CD14-positive monocyte (primary cell): ENCODE measurements at regions not wholly inside any gene's neighbourhood (a gene's known extent, or its start where the extent isn't known, plus 50 kb on each side); places are given as distances from the start of the nearest gene placed in this dataset.

Experiments
- DNase-seq, 3 donors: peaks; one replicate each; pipeline ENCODE4 v3.0.0-alpha.2; 2011 to 2022
- H2AFZ ChIP-seq: 2 replicates; pipeline ENCODE4 v1.6.0; 2012; ENCODE audit warnings: mild to moderate bottlenecking, low read depth, low read length, inconsistent platforms; ENCODE audit not compliant: insufficient read depth, poor library complexity, severe bottlenecking
- H3K27ac ChIP-seq, 2 donors: 1 replicate in 1 of 2; 2 replicates in 1 of 2; pipeline ENCODE4 v1.5.1; 2012 to 2013; ENCODE audit warnings: low read length in 2 of 2, control low read depth in 1 of 2, inconsistent platforms in 1 of 2, low read depth in 1 of 2, mild to moderate bottlenecking in 1 of 2
- H3K27me3 ChIP-seq, 2 donors: one replicate each; pipeline versions ENCODE4 v1.6.0 to v1.6.1; 2011 to 2013; ENCODE audit warnings: low read length in 2 of 2; ENCODE audit not compliant: control insufficient read depth in 2 of 2, insufficient read depth in 2 of 2
- H3K36me3 ChIP-seq, 2 donors: replicated peaks in 1 of 2; 1 replicate in 1 of 2; 2 replicates in 1 of 2; pipeline versions ENCODE4 v1.5.1 to v1.6.1; 2012 to 2013; ENCODE audit warnings: low read length in 2 of 2, control low read depth in 1 of 2, inconsistent platforms in 1 of 2, mild to moderate bottlenecking in 1 of 2; ENCODE audit not compliant: insufficient read depth in 2 of 2, control insufficient read depth in 1 of 2
- H3K4me1 ChIP-seq, 2 donors: 1 replicate in 1 of 2; 2 replicates in 1 of 2; pipeline versions ENCODE4 v1.5.1 to v1.6.1; 2012 to 2013; ENCODE audit warnings: low read length in 2 of 2, control low read depth in 1 of 2, inconsistent platforms in 1 of 2, mild to moderate bottlenecking in 1 of 2, moderate library complexity in 1 of 2; ENCODE audit not compliant: insufficient read depth in 2 of 2, control insufficient read depth in 1 of 2
- H3K4me2 ChIP-seq: replicated peaks from 2 replicates; pipeline ENCODE3; 2012; ENCODE audit warnings: low read length, moderate library complexity, mild to moderate bottlenecking; ENCODE audit not compliant: poor library complexity, severe bottlenecking; ENCODE audit errors: extremely low read depth
- H3K4me3 ChIP-seq, 3 experiments: fragments of 200-600 bp in 1 of 3; sonication (generic) in 1 of 3; replicated peaks in 1 of 3; 1 replicate in 2 of 3; 2 replicates in 1 of 3; pipeline ENCODE4 v1.5.1; 2011 to 2013; ENCODE audit warnings: low read length in 3 of 3, mild to moderate bottlenecking in 3 of 3, control low read depth in 2 of 3, low read depth in 2 of 3, inconsistent platforms in 1 of 3, moderate library complexity in 1 of 3
- H3K79me2 ChIP-seq: 2 replicates; pipeline ENCODE4 v1.6.0; 2012; ENCODE audit warnings: mild to moderate bottlenecking, control low read depth, inconsistent platforms, low read length, moderate library complexity; ENCODE audit not compliant: insufficient read depth
- H3K9ac ChIP-seq: 2 replicates; pipeline ENCODE4 v1.6.0; 2017; ENCODE audit warnings: low read length, mild to moderate bottlenecking; ENCODE audit not compliant: insufficient read depth, poor library complexity, severe bottlenecking
- H3K9me3 ChIP-seq, 2 donors: replicated peaks in 1 of 2; 1 replicate in 1 of 2; 2 replicates in 1 of 2; pipeline versions ENCODE4 v1.5.1 to v1.6.1; 2012 to 2013; ENCODE audit warnings: low read length in 2 of 2, control low read depth in 1 of 2; ENCODE audit not compliant: control insufficient read depth in 1 of 2, insufficient read depth in 1 of 2
- H4K20me1 ChIP-seq: 2 replicates; pipeline ENCODE4 v1.6.0; 2012; ENCODE audit warnings: mild to moderate bottlenecking, low read length, control low read depth, moderate library complexity; ENCODE audit not compliant: insufficient read depth
- H3K27ac Mint-ChIP-seq, 7 donors: one replicate each; pipeline ENCODE4 v1.8.0; 2020; ENCODE audit warnings: mild to moderate bottlenecking in 7 of 7, mixed read lengths in 7 of 7, moderate library complexity in 6 of 7, inconsistent platforms in 2 of 7
- H3K27me3 Mint-ChIP-seq, 3 donors: one replicate each; pipeline ENCODE4 v1.8.0; 2021 to 2022; ENCODE audit warnings: low read depth in 3 of 3, mild to moderate bottlenecking in 3 of 3, mixed read lengths in 3 of 3, moderate library complexity in 3 of 3, inconsistent platforms in 1 of 3
- H3K36me3 Mint-ChIP-seq, 2 donors: one replicate each; pipeline ENCODE4 v1.8.0; 2020; ENCODE audit warnings: mixed read lengths in 2 of 2, inconsistent platforms in 1 of 2, mild to moderate bottlenecking in 1 of 2
- H3K4me1 Mint-ChIP-seq: one replicate; pipeline ENCODE4 v1.8.0; 2020; ENCODE audit warnings: mild to moderate bottlenecking, mixed read lengths
- H3K4me3 Mint-ChIP-seq, 2 donors: one replicate each; pipeline ENCODE4 v1.8.0; 2020; ENCODE audit warnings: mild to moderate bottlenecking in 2 of 2, mixed read lengths in 2 of 2, moderate library complexity in 1 of 2
- H3K9me3 Mint-ChIP-seq, 7 donors: one replicate each; pipeline ENCODE4 v1.8.0; 2020 to 2022; ENCODE audit warnings: mixed read lengths in 7 of 7, mild to moderate bottlenecking in 6 of 7, moderate library complexity in 6 of 7, inconsistent platforms in 2 of 7
- CTCF ChIP-seq: fragments of 200-600 bp; IDR thresholded peaks from one replicate; pipeline ENCODE4 v1.8.0; 2022; ENCODE audit warnings: antibody characterized with exemption, mild to moderate bottlenecking
- WGBS: methylation state at CpG from one replicate; pipeline ENCODE4 v1.1.5; 2013; ENCODE audit warnings: missing lambda C conversion rate; ENCODE audit not compliant: insufficient coverage; 5-methylcytosine and 5-hydroxymethylcytosine counted together
- intact Hi-C, 2 donors: fragments of 100-400 bp; cut with micrococcal nuclease; formaldehyde crosslinking; loops; one replicate each; pipeline versions ENCODE4 v1.15.0 to v1.15.1; 2023

- Histone ChIP-seq H3K27ac (no peak overlapping the region), H3K4me1 (no peaks in the 10 kb centered on the region), H4K20me1 (no peaks in the 10 kb centered on the region), H3K27me3 (no peaks in the 10 kb centered on the region), H2AFZ (no peak overlapping the region), H3K4me3 (no peak overlapping the region), H3K9me3 (peaks cover 0 to 15% of the 10 kb centered on the region in 2 donors), H3K9ac (no peak overlapping the region), H3K79me2 (no peaks in the 10 kb centered on the region), H3K36me3 (no peaks in the 10 kb centered on the region), H3K4me2 (no peak overlapping the region)
- Mint-ChIP-seq H3K9me3 (peaks cover 2 to 6% (median 3%) of the 10 kb centered on the region in 7 donors), H3K36me3 (no peaks in the 10 kb centered on the region), H3K4me1 (no peaks in the 10 kb centered on the region), H3K27me3 (peaks cover 0 to 5% (median 3%) of the 10 kb centered on the region in 3 donors), H3K4me3 (no peak overlapping the region), H3K27ac (no peak overlapping the region)
- intact Hi-C loops, result no loop called here
- 59% methylated on average over 4 of the region's 7 CpGs for WGBS
- no peak for TF ChIP-seq CTCF
- DNase-seq, result no peak
These were observed 1960.1 kb upstream of the ADGRL3 start for GRCh38 chr4:59240011-59240410.

DNA sequence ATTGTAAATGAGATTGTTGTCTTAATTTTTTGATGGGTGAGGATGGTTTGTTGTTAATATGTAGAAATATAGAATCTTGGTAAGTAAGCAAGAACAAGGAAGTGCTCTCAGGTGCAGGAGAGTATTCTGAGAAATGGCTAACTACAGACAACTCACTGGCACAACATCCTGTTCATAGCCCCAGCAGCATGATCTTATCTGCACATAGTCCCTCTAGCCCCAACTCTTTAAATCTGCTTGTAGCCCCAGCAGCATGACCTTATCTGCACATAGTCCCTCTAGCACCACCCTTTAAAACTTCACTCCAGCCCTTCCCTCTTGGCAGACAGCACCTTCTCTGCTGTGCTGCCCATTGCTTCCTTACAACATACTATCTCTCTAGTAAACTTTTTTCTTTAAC is 1957.1 kb upstream of the ADGRL3 start:
- DNase-seq, result no peak
- H3K36me3 Mint-ChIP-seq, result no peaks in the 10 kb centered on the region
- no peak overlapping the region for H3K4me2 ChIP-seq

More for the DNA sequence above, 1957.1 kb upstream of the ADGRL3 start:
- Mint-ChIP-seq H3K27ac (no peak overlapping the region), H3K4me1 (no peaks in the 10 kb centered on the region), H3K27me3 (peaks cover 0 to 7% (median 3%) of the 10 kb centered on the region in 3 donors), H3K9me3 (peaks cover 0 to 3% (median 0%) of the 10 kb centered on the region in 7 donors), H3K4me3 (no peak overlapping the region)
- Histone ChIP-seq H3K27me3 (no peaks in the 10 kb centered on the region), H4K20me1 (no peaks in the 10 kb centered on the region), H3K27ac (no peak overlapping the region), H3K9ac (no peak overlapping the region), H3K9me3 (peaks cover 0 to 8% of the 10 kb centered on the region in 2 donors), H3K4me1 (no peaks in the 10 kb centered on the region), H3K79me2 (no peaks in the 10 kb centered on the region), H3K36me3 (no peaks in the 10 kb centered on the region), H2AFZ (no peak overlapping the region), H3K4me3 (no peak overlapping the region)
- TF ChIP-seq CTCF, result no peak
- intact Hi-C loops, result no loop called here
